Astrocyte of the spinal cord (primary cell): ENCODE measurements at regions not wholly inside any gene's neighbourhood (a gene's known extent, or its start where the extent isn't known, plus 50 kb on each side); places are given as distances from the start of the nearest gene placed in this dataset.
"Not testable (repeated sequence)": the region's sequence is repeated elsewhere in the genome, so short reads cannot be mapped to it uniquely, and the experiment has no call there.

ENCODE experiments used
- DNase-seq: peaks from one replicate; pipeline ENCODE4 v3.0.0; 2011; ENCODE audit warnings: low read depth, low spot score
- H3K4me3 ChIP-seq: 2 replicates; pipeline ENCODE4 v1.5.1; 2011; ENCODE audit warnings: low read depth, mild to moderate bottlenecking, low read length, moderate library complexity
- CTCF ChIP-seq: IDR thresholded peaks from 2 replicates; pipeline ENCODE4 v1.5.1; 2012; ENCODE audit warnings: low read depth, mild to moderate bottlenecking, low read length, inconsistent platforms
- in situ Hi-C: cut with HindIII; loops from 2 replicates; pipeline ENCODE4 v1.10.0; 2017; ENCODE audit warnings: low sequenced_read_pairs

- no peak for TF ChIP-seq CTCF
- in situ Hi-C loops = no loop called here
- no peak overlapping the region for H3K4me3 ChIP-seq
- no peak for DNase-seq
These were observed 263.4 kb downstream of the DEPDC1B start for GRCh38 chr5:60436518-60436917.

GRCh38 chr5:60435808-60436207, 264.2 kb downstream of the DEPDC1B start:
- H3K4me3 ChIP-seq = no peak overlapping the region
- DNase-seq = no peak
- no peak for TF ChIP-seq CTCF
- in situ Hi-C loops = no loop called here

- in situ Hi-C loops, H3K4me3 ChIP-seq, DNase-seq: not testable (repeated sequence)
These were observed 273.8 kb downstream of the DEPDC1B start for GRCh38 chr5:60426189-60426588.

GRCh38 chr5:60420773-60421172, 279.2 kb downstream of the DEPDC1B start:
- in situ Hi-C loops, H3K4me3 ChIP-seq, DNase-seq: not testable (repeated sequence)

GRCh38 chr5:60417500-60418181, 282.3 kb downstream of the DEPDC1B start:
- in situ Hi-C loops = no loop called here
- no peak for DNase-seq
- TF ChIP-seq CTCF = no peak
- no peak overlapping the region for H3K4me3 ChIP-seq

- in situ Hi-C loops = no loop called here
- no peak overlapping the region for H3K4me3 ChIP-seq
- TF ChIP-seq CTCF = no peak
- DNase-seq = no peak
These were observed 284.5 kb downstream of the DEPDC1B start for GRCh38 chr5:60415443-60415842.

- in situ Hi-C loops = no loop called here
- H3K4me3 ChIP-seq = no peak overlapping the region
- DNase-seq = no peak
- no peak for TF ChIP-seq CTCF
These were observed 289.5 kb downstream of the DEPDC1B start for GRCh38 chr5:60410427-60410826.

GRCh38 chr5:60404171-60404570, 295.8 kb downstream of the DEPDC1B start:
- no peak for TF ChIP-seq CTCF
- in situ Hi-C loops = no loop called here
- no peak overlapping the region for H3K4me3 ChIP-seq
- DNase-seq = no peak
